Stimulated activated naive B cell treated with anti-CD40 and anti-IgM and Interleukin-4, amounts not matched to agents 10 μg/mL and 1 μg/mL and 100 μg/mL, for 72 hours (primary cell): ENCODE measurements at regions not wholly inside any gene's neighbourhood (a gene's known extent, or its start where the extent isn't known, plus 50 kb on each side); places are given as distances from the start of the nearest gene placed in this dataset.
"Not testable (repeated sequence)": the region's sequence is repeated elsewhere in the genome, so short reads cannot be mapped to it uniquely, and the experiment has no call there.

Source experiments
- ATAC-seq, 2 donors: fragments of 150-1000 bp; cut with Tn5 transposase; replicated peaks; 2 replicates each; pipeline ENCODE4 v1.10.0; 2021; ENCODE audit warnings: moderate library complexity in 1 of 2
- DNase-seq: peaks from one replicate; pipeline ENCODE4 v3.0.0; 2021
- H3K27ac Mint-ChIP-seq: one replicate; pipeline ENCODE4 v1.8.0; 2022; ENCODE audit warnings: mild to moderate bottlenecking, mixed read lengths
- H3K27me3 Mint-ChIP-seq, 2 donors: one replicate each; pipeline ENCODE4 v1.8.0; 2022; ENCODE audit warnings: mixed read lengths in 2 of 2
- H3K36me3 Mint-ChIP-seq, 2 donors: one replicate each; pipeline ENCODE4 v1.8.0; 2022; ENCODE audit warnings: mixed read lengths in 2 of 2, mild to moderate bottlenecking in 1 of 2
- H3K4me1 Mint-ChIP-seq, 2 donors: one replicate each; pipeline ENCODE4 v1.8.0; 2022; ENCODE audit warnings: mixed read lengths in 2 of 2, mild to moderate bottlenecking in 1 of 2
- H3K4me3 Mint-ChIP-seq, 2 donors: one replicate each; pipeline ENCODE4 v1.8.0; 2022; ENCODE audit warnings: mild to moderate bottlenecking in 2 of 2, mixed read lengths in 2 of 2, moderate library complexity in 1 of 2
- H3K9me3 Mint-ChIP-seq, 2 donors: one replicate each; pipeline ENCODE4 v1.8.0; 2022; ENCODE audit warnings: mixed read lengths in 2 of 2, mild to moderate bottlenecking in 1 of 2

GRCh38 chr7:138339229-138339628, 120.8 kb upstream of the TRIM24 start:
- not testable (repeated sequence) for DNase-seq, ATAC-seq
- peaks cover 29 to 30% of the 10 kb centered on the region in 2 donors for H3K9me3 Mint-ChIP-seq

GRCh38 chr7:138342990-138343389, 117.1 kb upstream of the TRIM24 start:
- no peaks in the 10 kb centered on the region for H3K4me1 Mint-ChIP-seq
- H3K36me3 Mint-ChIP-seq = peaks cover 0 to 1% of the 10 kb centered on the region in 2 donors
- H3K4me3 Mint-ChIP-seq = no peak overlapping the region
- H3K9me3 Mint-ChIP-seq = peaks cover 42 to 43% of the 10 kb centered on the region in 2 donors
- no peak for ATAC-seq
- no peak for DNase-seq
- no peaks in the 10 kb centered on the region for H3K27me3 Mint-ChIP-seq
- no peak overlapping the region for H3K27ac Mint-ChIP-seq

More at GRCh38 chr7:138339229-138339628, 120.8 kb upstream of the TRIM24 start:
- not testable (repeated sequence) for H3K27me3 Mint-ChIP-seq, H3K4me1 Mint-ChIP-seq, H3K27ac Mint-ChIP-seq, H3K4me3 Mint-ChIP-seq, H3K36me3 Mint-ChIP-seq

- no peaks in the 10 kb centered on the region for H3K4me1 Mint-ChIP-seq
- no peaks in the 10 kb centered on the region for H3K27me3 Mint-ChIP-seq
- ATAC-seq (no peak), DNase-seq (no peak)
- no peak overlapping the region for H3K27ac Mint-ChIP-seq
- H3K4me3 Mint-ChIP-seq = no peak overlapping the region
- H3K9me3 Mint-ChIP-seq = peaks cover 31% of the 10 kb centered on the region in 2 donors
- peaks cover 0 to 4% of the 10 kb centered on the region in 2 donors for H3K36me3 Mint-ChIP-seq
Measured at GRCh38 chr7:138345567-138345966, 114.5 kb upstream of the TRIM24 start.

- H3K9me3 Mint-ChIP-seq = peaks cover 27% of the 10 kb centered on the region in 2 donors
- no peak overlapping the region for H3K4me3 Mint-ChIP-seq
- ATAC-seq (no peak), DNase-seq (no peak)
- no peaks in the 10 kb centered on the region for H3K4me1 Mint-ChIP-seq
- no peaks in the 10 kb centered on the region for H3K27me3 Mint-ChIP-seq
- H3K27ac Mint-ChIP-seq = no peak overlapping the region
- peaks cover 0 to 4% of the 10 kb centered on the region in 2 donors for H3K36me3 Mint-ChIP-seq
Measured at GRCh38 chr7:138346975-138347374, 113.1 kb upstream of the TRIM24 start.

GRCh38 chr7:138349841-138350700, 110.0 kb upstream of the TRIM24 start:
- Mint-ChIP-seq H3K36me3 (peaks cover 0 to 3% of the 10 kb centered on the region in 2 donors), H3K27me3 (no peaks in the 10 kb centered on the region), H3K4me1 (no peaks in the 10 kb centered on the region), H3K27ac (no peak overlapping the region), H3K4me3 (no peak overlapping the region), H3K9me3 (peaks cover 17 to 18% of the 10 kb centered on the region in 2 donors)
- DNase-seq (no peak), ATAC-seq (no peak)

GRCh38 chr7:138350701-138351357, 109.2 kb upstream of the TRIM24 start:
- H3K4me1 Mint-ChIP-seq = no peaks in the 10 kb centered on the region
- peaks cover 0 to 3% of the 10 kb centered on the region in 2 donors for H3K36me3 Mint-ChIP-seq
- DNase-seq = no peak
- no peak overlapping the region for H3K27ac Mint-ChIP-seq
- ATAC-seq = no peak
- H3K27me3 Mint-ChIP-seq = no peaks in the 10 kb centered on the region
- peaks cover 12 to 14% of the 10 kb centered on the region in 2 donors for H3K9me3 Mint-ChIP-seq
- no peak overlapping the region for H3K4me3 Mint-ChIP-seq

- Mint-ChIP-seq H3K27ac (no peak overlapping the region), H3K27me3 (no peaks in the 10 kb centered on the region), H3K9me3 (peaks cover 7% of the 10 kb centered on the region in 2 donors), H3K4me3 (no peak overlapping the region), H3K4me1 (no peaks in the 10 kb centered on the region), H3K36me3 (peaks cover 0 to 3% of the 10 kb centered on the region in 2 donors)
- DNase-seq (no peak), ATAC-seq (no peak)
Measured at GRCh38 chr7:138352570-138353461, 107.2 kb upstream of the TRIM24 start.

- no peak for DNase-seq
- H3K4me3 Mint-ChIP-seq = no peak overlapping the region
- peaks cover 0 to 3% of the 10 kb centered on the region in 2 donors for H3K36me3 Mint-ChIP-seq
- ATAC-seq = no peak
- H3K27me3 Mint-ChIP-seq = no peaks in the 10 kb centered on the region
- H3K27ac Mint-ChIP-seq = no peak overlapping the region
- H3K9me3 Mint-ChIP-seq = peaks cover 7% of the 10 kb centered on the region in 2 donors
- H3K4me1 Mint-ChIP-seq = no peaks in the 10 kb centered on the region
Measured at GRCh38 chr7:138354066-138354465, 106.0 kb upstream of the TRIM24 start.

- peaks cover 7% of the 10 kb centered on the region in 2 donors for H3K9me3 Mint-ChIP-seq
- DNase-seq = no peak
- no peak overlapping the region for H3K4me3 Mint-ChIP-seq
- H3K36me3 Mint-ChIP-seq = peaks cover 0 to 1% of the 10 kb centered on the region in 2 donors
- H3K27me3 Mint-ChIP-seq = no peaks in the 10 kb centered on the region
- no peak for ATAC-seq
- H3K4me1 Mint-ChIP-seq = no peaks in the 10 kb centered on the region
- no peak overlapping the region for H3K27ac Mint-ChIP-seq
Measured at GRCh38 chr7:138355254-138355653, 104.8 kb upstream of the TRIM24 start.

GRCh38 chr7:138358850-138359341, 101.2 kb upstream of the TRIM24 start:
- Mint-ChIP-seq H3K9me3 (peaks cover 2 to 4% of the 10 kb centered on the region in 2 donors), H3K27me3 (no peaks in the 10 kb centered on the region), H3K4me3 (no peak overlapping the region), H3K4me1 (no peaks in the 10 kb centered on the region), H3K36me3 (no peaks in the 10 kb centered on the region), H3K27ac (no peak overlapping the region)
- DNase-seq (no peak), ATAC-seq (no peak)

- DNase-seq (no peak), ATAC-seq (no peak)
- Mint-ChIP-seq H3K36me3 (no peaks in the 10 kb centered on the region), H3K27me3 (no peaks in the 10 kb centered on the region), H3K27ac (no peak overlapping the region), H3K9me3 (peaks cover 2 to 4% of the 10 kb centered on the region in 2 donors), H3K4me3 (no peak overlapping the region), H3K4me1 (no peaks in the 10 kb centered on the region)
Measured at GRCh38 chr7:138359870-138360559, 100.0 kb upstream of the TRIM24 start.

GRCh38 chr7:138363721-138364120, 96.3 kb upstream of the TRIM24 start:
- H3K27ac Mint-ChIP-seq = no peak overlapping the region

GRCh38 chr7:138366137-138366536, 93.9 kb upstream of the TRIM24 start:
- not testable (repeated sequence) for H3K27me3 Mint-ChIP-seq

More at GRCh38 chr7:138363721-138364120, 96.3 kb upstream of the TRIM24 start:
- Mint-ChIP-seq H3K4me1 (no peaks in the 10 kb centered on the region), H3K27me3 (no peaks in the 10 kb centered on the region), H3K36me3 (peaks cover 0 to 3% of the 10 kb centered on the region in 2 donors), H3K4me3 (no peak overlapping the region), H3K9me3 (peaks cover 5 to 9% of the 10 kb centered on the region in 2 donors)
- DNase-seq (no peak), ATAC-seq (no peak)

More at GRCh38 chr7:138366137-138366536, 93.9 kb upstream of the TRIM24 start:
- H3K27ac Mint-ChIP-seq, DNase-seq, H3K4me3 Mint-ChIP-seq, H3K4me1 Mint-ChIP-seq, ATAC-seq, H3K36me3 Mint-ChIP-seq: not testable (repeated sequence)
- peaks cover 10 to 12% of the 10 kb centered on the region in 2 donors for H3K9me3 Mint-ChIP-seq
